Panc1 (cell line): ENCODE measurements at regions not wholly inside any gene's neighbourhood (a gene's known extent, or its start where the extent isn't known, plus 50 kb on each side); places are given as distances from the start of the nearest gene placed in this dataset.
"Not testable (repeated sequence)": the region's sequence is repeated elsewhere in the genome, so short reads cannot be mapped to it uniquely, and the experiment has no call there.

ENCODE experiments used
- CTCF ChIP-seq: fragments of 450-650 bp; IDR thresholded peaks from 2 replicates; pipeline ENCODE4 v1.5.1; 2017; ENCODE audit warnings: mild to moderate bottlenecking
- POLR2AphosphoS5 ChIP-seq: IDR thresholded peaks from 2 replicates; pipeline ENCODE4 v1.6.1; 2012; ENCODE audit warnings: mild to moderate bottlenecking, low read depth, low read length, moderate library complexity
- REST ChIP-seq, 2 experiments: IDR thresholded peaks; 2 replicates each; pipeline ENCODE4 v1.6.1; 2011 to 2012; ENCODE audit warnings: low read depth in 2 of 2, control low read depth in 1 of 2, low read length in 1 of 2, mild to moderate bottlenecking in 1 of 2, moderate library complexity in 1 of 2; ENCODE audit not compliant: insufficient read depth in 1 of 2
- SIN3A ChIP-seq: IDR thresholded peaks from 2 replicates; pipeline ENCODE4 v1.6.1; 2012; ENCODE audit warnings: low read depth, mild to moderate bottlenecking, low read length, moderate library complexity, borderline replicate concordance; ENCODE audit not compliant: insufficient read depth

DNA sequence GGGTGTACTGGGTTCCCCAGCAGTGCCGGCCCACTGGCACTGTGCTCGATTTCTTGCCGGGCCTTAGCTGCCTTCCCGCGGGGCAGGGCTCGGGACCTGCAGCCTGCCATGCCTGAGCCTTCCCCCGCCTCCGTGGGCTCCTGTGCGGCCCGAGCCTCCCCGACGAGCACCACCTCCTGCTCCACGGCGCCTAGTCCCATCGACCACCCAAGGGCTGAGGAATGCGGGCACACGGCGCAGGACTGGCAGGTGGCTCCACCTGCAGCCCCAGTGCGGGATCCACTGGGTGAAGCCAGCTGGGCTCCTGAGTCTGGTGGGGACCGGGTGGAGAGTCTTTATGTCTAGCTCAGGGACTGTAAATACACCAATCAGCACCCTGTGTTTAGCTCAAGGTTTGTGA, 459.7 kb downstream of the POM121L12 start:
- not testable (repeated sequence) for TF ChIP-seq CTCF; SIN3A; POLR2AphosphoS5; REST (IDR thresholded peaks at IDR 0.05; ENCODE audit: insufficient read depth in 1 of 2, low read depth in 2 of 2, low read length in 1 of 2)
